ENCODE measurements at regions not wholly inside any gene's neighbourhood (a gene's known extent, or its start where the extent isn't known, plus 50 kb on each side); places are given as distances from the start of the nearest gene placed in this dataset.

DNA sequence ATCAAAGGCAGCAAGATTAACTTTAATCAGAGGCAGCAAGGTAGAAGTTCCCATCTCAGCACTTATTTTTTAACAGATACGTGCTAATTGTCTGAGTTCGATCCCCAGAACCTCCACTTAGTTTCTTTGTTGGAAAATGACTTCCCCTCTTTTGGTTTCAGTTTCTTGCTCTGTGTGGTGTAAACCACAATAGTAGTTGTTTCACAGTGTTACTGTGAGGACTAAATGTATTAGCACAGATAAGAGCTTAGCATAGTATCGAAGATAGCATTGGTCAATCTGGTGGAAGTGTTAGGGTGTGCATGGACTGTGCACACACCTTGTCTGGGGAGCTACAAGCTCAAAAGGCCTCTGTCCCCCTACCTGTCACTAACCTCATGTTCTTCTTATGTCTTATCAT is 988.3 kb upstream of the GYPC start:
- intact Hi-C loops (cut with DNase I) = no loop called here
- ATAC-seq = no peak
- WGBS, 2 donors = 71 to 74% methylated on average over 3 of the region's 3 CpGs
- Histone ChIP-seq H3K9me3 (no peaks in the 10 kb centered on the region), H3K4me3 (no peak overlapping the region), H3K27me3 (no peaks in the 10 kb centered on the region), H3K36me3 (no peaks in the 10 kb centered on the region), H3K4me1 (no peaks in the 10 kb centered on the region), H3K27ac (no peak overlapping the region)
- TF ChIP-seq, protein P1, sequence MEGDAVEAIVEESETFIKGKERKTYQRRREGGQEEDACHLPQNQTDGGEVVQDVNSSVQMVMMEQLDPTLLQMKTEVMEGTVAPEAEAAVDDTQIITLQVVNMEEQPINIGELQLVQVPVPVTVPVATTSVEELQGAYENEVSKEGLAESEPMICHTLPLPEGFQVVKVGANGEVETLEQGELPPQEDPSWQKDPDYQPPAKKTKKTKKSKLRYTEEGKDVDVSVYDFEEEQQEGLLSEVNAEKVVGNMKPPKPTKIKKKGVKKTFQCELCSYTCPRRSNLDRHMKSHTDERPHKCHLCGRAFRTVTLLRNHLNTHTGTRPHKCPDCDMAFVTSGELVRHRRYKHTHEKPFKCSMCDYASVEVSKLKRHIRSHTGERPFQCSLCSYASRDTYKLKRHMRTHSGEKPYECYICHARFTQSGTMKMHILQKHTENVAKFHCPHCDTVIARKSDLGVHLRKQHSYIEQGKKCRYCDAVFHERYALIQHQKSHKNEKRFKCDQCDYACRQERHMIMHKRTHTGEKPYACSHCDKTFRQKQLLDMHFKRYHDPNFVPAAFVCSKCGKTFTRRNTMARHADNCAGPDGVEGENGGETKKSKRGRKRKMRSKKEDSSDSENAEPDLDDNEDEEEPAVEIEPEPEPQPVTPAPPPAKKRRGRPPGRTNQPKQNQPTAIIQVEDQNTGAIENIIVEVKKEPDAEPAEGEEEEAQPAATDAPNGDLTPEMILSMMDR (IDR thresholded peaks at IDR 0.05) = no peak
- no peak for DNase-seq

- TF ChIP-seq, protein P1 (IDR thresholded peaks at IDR 0.05) = no peak
- Histone ChIP-seq H3K4me3 (no peak overlapping the region), H3K4me1 (no peaks in the 10 kb centered on the region), H3K27ac (no peak overlapping the region), H3K27me3 (peaks cover 0 to 4% (median 0%) of the 10 kb centered on the region in 7 donors), H3K9me3 (peaks cover 0 to under 1% (median 0%) of the 10 kb centered on the region in 11 donors), H3K36me3 (no peaks in the 10 kb centered on the region)
- intact Hi-C loops (cut with DNase I) = no loop called here
- ATAC-seq = no peak
- 64 to 71% methylated on average over 4 of the region's 4 CpGs for WGBS, 2 donors
- no peak for DNase-seq
These were observed 976.1 kb upstream of the GYPC start for GRCh38 chr2:125679903-125680302.

DNA sequence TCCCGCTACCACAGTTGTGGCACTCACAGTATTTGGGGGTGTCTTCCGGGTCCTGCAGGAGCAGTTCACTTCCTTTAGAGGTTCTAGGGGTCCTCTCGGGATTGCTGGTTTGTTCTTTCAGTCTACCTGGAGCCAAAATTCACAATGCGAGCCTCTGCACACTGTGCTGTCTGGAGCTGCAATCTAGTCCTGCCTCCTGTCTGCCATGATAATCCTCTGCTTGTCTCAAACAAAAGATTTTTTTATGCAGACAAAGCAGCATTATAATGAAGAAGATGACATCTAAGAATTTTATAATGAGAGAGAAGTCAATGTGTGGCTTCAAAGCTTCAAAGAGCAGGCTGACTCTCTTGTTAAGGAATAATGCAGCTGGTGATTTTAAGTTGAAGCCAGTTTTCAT is 975.1 kb upstream of the GYPC start:
- H3K9me3 ChIP-seq = no peaks in the 10 kb centered on the region
- DNase-seq (no peak), ATAC-seq (no peak)
- no peaks in the 10 kb centered on the region for H3K36me3 ChIP-seq
- H3K27ac ChIP-seq = no peak overlapping the region
- TF ChIP-seq, protein P1 (IDR thresholded peaks at IDR 0.05) = no peak
- intact Hi-C loops (cut with DNase I) = no loop called here
- WGBS, 2 donors = 83 to 84% methylated on average over 4 of the region's 4 CpGs
- peaks cover 0 to 4% (median 0%) of the 10 kb centered on the region in 7 donors for H3K27me3 ChIP-seq
- H3K4me3 ChIP-seq = no peak overlapping the region
- H3K4me1 ChIP-seq = no peaks in the 10 kb centered on the region

DNA sequence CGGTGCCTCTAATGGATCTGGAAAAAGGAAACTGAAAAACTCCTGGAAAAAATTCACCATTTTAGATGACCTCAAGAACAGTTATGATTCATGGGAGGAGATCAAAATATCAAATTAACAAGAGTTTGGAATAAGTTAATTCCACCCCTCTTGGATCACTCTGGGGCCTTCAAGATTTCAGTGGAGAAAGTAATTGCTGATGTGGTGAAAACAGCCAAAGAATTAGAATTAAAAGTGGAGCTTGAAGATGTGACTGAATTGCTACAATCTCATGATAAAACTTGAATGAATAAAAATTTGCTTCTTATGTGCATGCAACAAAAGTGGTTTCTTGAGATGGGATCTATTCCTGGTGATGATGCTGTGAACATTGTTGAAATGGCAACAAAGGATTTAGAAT is 974.4 kb upstream of the GYPC start:
- ATAC-seq = no peak
- Histone ChIP-seq H3K4me1 (no peaks in the 10 kb centered on the region), H3K4me3 (no peak overlapping the region), H3K9me3 (no peaks in the 10 kb centered on the region), H3K27me3 (peaks cover 0 to 4% (median 0%) of the 10 kb centered on the region in 7 donors), H3K27ac (no peak overlapping the region), H3K36me3 (no peaks in the 10 kb centered on the region)
- intact Hi-C loops (cut with DNase I) = no loop called here
- WGBS, 2 donors = 80 to 81% methylated on average over 1 of the region's 1 CpG
- TF ChIP-seq, protein P1 (IDR thresholded peaks at IDR 0.05) = no peak
- DNase-seq = no peak
